LNCAP (cell line): ENCODE measurements at regions not wholly inside any gene's neighbourhood (a gene's known extent, or its start where the extent isn't known, plus 50 kb on each side); places are given as distances from the start of the nearest gene placed in this dataset.

Source experiments
- TF ChIP-seq, protein P1 (sequence below): fragments of 450-650 bp; IDR thresholded peaks from 2 replicates; pipeline ENCODE4 v1.5.1; 2017; ENCODE audit warnings: mild to moderate bottlenecking

DNA sequence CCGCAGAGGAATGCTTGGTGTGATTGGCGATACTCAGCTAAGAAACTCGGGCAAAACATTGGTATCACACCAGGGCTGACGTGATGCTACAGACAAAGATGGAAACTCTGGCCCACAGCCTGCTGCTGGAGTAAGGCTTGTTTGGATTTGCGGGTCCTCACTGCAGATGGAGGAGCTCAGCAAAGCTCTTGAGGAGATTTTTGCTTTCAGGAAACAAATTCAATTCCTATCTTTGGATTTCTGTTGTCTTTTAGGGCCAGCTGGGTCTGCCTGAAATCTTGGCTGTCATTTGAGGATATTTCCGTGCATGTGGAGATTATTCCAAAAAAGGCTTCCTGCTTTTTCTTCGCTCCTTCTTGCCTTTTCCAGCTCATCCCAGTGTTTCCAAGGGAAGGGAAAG is 475.8 kb downstream of the TSN start:
- TF ChIP-seq, protein P1, sequence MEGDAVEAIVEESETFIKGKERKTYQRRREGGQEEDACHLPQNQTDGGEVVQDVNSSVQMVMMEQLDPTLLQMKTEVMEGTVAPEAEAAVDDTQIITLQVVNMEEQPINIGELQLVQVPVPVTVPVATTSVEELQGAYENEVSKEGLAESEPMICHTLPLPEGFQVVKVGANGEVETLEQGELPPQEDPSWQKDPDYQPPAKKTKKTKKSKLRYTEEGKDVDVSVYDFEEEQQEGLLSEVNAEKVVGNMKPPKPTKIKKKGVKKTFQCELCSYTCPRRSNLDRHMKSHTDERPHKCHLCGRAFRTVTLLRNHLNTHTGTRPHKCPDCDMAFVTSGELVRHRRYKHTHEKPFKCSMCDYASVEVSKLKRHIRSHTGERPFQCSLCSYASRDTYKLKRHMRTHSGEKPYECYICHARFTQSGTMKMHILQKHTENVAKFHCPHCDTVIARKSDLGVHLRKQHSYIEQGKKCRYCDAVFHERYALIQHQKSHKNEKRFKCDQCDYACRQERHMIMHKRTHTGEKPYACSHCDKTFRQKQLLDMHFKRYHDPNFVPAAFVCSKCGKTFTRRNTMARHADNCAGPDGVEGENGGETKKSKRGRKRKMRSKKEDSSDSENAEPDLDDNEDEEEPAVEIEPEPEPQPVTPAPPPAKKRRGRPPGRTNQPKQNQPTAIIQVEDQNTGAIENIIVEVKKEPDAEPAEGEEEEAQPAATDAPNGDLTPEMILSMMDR: no peak

DNA sequence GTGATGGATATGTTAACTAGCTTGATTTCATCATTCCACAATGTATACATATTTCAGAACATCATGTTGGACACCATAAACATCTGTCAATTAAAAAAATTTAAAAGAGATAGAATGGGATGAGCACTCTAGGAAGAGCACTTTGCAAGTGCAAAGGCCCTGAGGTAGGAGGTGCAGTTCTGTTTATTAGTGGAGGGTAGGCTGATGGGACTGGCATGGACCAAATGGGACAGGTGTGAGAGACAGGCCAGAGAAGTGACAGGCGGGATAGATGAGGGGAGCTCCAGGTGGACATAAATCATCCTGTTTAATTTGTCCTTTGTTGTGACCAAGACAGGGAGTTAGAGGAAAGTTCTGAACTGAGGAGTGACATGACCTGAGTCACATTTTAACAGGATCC is 477.9 kb downstream of the TSN start:
- TF ChIP-seq, protein P1: no peak

DNA sequence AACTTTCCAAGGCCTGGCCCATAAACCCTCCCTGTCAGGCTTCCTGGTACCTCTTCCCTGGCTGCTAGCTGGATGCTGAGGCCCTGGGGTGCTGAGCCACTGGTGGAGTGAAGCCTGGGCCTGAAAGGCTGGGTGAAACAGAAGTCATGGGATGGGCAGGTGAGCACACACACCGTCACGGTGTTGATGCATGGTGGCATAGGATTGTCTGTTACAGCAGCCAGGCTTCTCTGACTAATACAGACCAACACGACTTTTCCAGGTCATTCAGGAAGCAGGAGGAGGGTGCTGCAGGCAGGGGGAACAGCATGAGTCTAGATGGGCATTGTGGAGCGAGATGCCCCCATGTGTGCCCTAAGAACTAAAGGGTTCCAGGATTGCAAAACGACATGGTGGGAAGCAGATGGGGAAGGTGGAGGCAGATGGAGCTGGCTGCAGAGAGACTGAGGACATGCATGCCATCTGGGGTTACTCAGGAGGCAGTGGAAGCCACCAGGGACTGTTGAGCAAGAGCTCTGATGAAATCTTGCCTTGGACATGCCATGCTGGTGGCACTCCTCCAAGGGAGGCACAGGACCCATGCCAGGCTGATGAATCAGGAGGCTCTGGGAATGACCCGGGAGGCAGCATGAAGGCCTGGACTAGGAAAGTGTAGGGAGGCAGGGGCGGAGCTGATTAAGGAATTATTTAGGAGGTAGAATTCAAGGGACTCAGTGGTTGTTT is 480.9 kb downstream of the TSN start:
- TF ChIP-seq, protein P1: no peak

DNA sequence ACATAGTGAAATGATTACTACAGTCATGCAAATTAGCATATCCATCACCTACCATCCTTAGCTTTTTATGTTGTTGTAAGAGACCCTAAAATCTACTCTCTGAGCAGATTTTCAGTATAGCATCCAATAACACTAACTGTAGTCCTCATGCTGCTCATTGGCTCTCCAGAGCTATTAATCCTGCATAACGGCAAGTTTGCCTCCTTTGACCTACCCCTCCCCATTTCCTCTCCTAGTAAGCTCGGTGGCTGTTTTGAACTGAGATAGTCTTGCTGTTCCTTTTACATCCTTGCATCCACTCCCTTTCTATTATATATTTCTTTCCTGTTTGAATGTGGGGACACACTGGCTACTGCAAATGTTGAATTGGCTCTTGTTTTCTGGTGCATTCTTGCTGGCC is 481.5 kb downstream of the TSN start:
- TF ChIP-seq, protein P1: no peak

DNA sequence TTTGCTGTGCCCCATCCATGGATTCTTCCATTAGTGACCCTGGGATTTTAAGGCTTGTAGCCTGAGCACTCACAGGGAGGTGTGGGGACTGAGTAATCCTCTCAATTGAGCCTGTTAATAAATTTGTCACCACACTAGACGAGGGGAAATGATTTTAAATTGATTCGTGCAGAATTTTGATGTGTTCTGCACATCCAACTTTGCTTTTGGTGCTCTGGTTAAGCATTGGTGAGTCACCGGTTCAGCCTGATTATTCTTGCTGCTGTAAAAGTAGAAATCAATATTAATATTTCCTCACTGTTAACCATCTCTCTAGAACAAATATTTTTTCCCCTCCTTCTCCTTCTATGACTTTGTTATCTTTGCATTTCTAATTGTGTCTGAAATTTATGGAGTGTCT is 482.0 kb downstream of the TSN start:
- TF ChIP-seq, protein P1: no peak

DNA sequence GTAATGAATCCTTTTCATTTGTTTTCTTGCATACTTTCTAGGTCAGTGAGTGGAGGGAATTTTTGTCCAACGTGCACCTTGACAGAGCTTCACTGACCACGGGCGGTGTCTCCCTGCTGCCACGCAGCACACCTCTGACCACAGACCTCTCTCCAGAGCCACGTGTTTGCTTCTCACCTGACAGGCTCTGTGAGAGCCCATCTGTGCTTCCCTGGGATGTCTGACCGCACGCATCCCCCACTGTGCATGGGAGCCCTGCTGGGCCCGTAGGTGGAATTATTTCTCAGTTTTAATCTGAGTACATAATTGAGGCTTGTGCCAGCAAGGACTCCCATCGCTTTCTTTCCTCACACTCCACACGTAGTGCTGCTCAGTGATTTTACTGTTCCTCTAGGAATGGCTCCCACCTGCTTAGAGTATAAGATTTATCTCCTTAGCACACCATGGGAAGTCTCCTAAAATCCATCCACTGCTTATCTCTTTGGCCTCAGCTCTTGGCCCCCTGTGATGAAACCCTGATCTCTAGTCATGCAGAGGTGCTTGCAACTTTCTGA is 482.6 kb downstream of the TSN start:
- TF ChIP-seq, protein P1: no peak

DNA sequence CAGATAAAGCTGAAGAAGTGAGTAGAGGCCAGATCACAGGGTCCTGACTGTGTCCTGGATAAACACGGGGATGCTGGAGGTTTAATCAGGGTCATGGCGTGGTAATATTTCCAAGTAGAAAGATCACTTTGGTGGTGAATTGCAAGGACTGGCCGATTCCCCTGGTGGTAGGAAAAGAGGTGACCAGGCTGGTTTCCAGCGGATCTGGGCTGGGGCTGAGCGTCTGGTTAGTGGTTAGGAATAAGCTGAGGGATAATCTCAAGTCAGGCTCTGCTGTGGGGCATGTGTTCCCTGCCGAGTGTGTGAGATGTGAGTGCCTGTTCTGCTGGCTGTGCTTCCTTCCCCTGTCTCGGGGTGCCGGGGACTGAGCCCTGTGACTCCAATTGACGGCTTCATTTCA is 484.0 kb downstream of the TSN start:
- TF ChIP-seq, protein P1: no peak
